ENCODE measurements at regions not wholly inside any gene's neighbourhood (a gene's known extent, or its start where the extent isn't known, plus 50 kb on each side); places are given as distances from the start of the nearest gene placed in this dataset.
"Not testable (repeated sequence)": the region's sequence is repeated elsewhere in the genome, so short reads cannot be mapped to it uniquely, and the experiment has no call there.

GRCh38 chr18:1732143-1732542, 827.5 kb downstream of the ADCYAP1 start:
- no peak for DNase-seq

- DNase-seq, result no peak
Observed at GRCh38 chr18:1746131-1746530, 825.2 kb downstream of the METTL4 start.

GRCh38 chr18:1751249-1751648, 820.1 kb downstream of the METTL4 start:
- no peak for DNase-seq

GRCh38 chr18:1760901-1761300, 810.4 kb downstream of the METTL4 start:
- DNase-seq, result no peak

GRCh38 chr18:1774261-1774660, 797.0 kb downstream of the METTL4 start:
- DNase-seq, result no peak

- DNase-seq, result no peak
Observed at GRCh38 chr18:1777843-1778242, 793.5 kb downstream of the METTL4 start.

- no peak for DNase-seq
Observed at GRCh38 chr18:1778496-1779178, 792.7 kb downstream of the METTL4 start.

- no peak for DNase-seq
Observed at GRCh38 chr18:1779587-1779986, 791.7 kb downstream of the METTL4 start.

- DNase-seq, result no peak
Observed at GRCh38 chr18:1784113-1784512, 787.2 kb downstream of the METTL4 start.

- DNase-seq, result not testable (repeated sequence)
Observed at GRCh38 chr18:1785980-1786379, 785.3 kb downstream of the METTL4 start.

- DNase-seq, result no peak
Observed at GRCh38 chr18:1796636-1797035, 774.7 kb downstream of the METTL4 start.

- DNase-seq, result no peak
Observed at GRCh38 chr18:1797235-1797634, 774.1 kb downstream of the METTL4 start.

- DNase-seq, result no peak
Observed at GRCh38 chr18:1805521-1805920, 765.8 kb downstream of the METTL4 start.

GRCh38 chr18:1806884-1807615, 764.3 kb downstream of the METTL4 start:
- no peak for DNase-seq

- DNase-seq, result no peak
Observed at GRCh38 chr18:1811282-1811681, 760.0 kb downstream of the METTL4 start.

- no peak for DNase-seq
Observed at GRCh38 chr18:1825296-1825695, 746.0 kb downstream of the METTL4 start.

- DNase-seq, result no peak
Observed at GRCh38 chr18:1840878-1841277, 730.4 kb downstream of the METTL4 start.

GRCh38 chr18:1846640-1847039, 724.7 kb downstream of the METTL4 start:
- no peak for DNase-seq

GRCh38 chr18:1848716-1849115, 722.6 kb downstream of the METTL4 start:
- no peak for DNase-seq

GRCh38 chr18:1849386-1849785, 721.9 kb downstream of the METTL4 start:
- DNase-seq, result no peak

GRCh38 chr18:1857281-1857680, 714.0 kb downstream of the METTL4 start:
- DNase-seq, result not testable (repeated sequence)

GRCh38 chr18:1861473-1861872, 709.8 kb downstream of the METTL4 start:
- DNase-seq, result no peak

- DNase-seq, result no peak
Observed at GRCh38 chr18:1865869-1866268, 705.4 kb downstream of the METTL4 start.

- DNase-seq, result no peak
Observed at GRCh38 chr18:1872274-1872673, 699.0 kb downstream of the METTL4 start.

- DNase-seq, result no peak
Observed at GRCh38 chr18:1875219-1875618, 696.1 kb downstream of the METTL4 start.

All from NCI-H1092 (cell line).